A549 (cell line): ENCODE measurements at regions not wholly inside any gene's neighbourhood (a gene's known extent, or its start where the extent isn't known, plus 50 kb on each side); places are given as distances from the start of the nearest gene placed in this dataset.

Source experiments
- ATAC-seq, 2 experiments: fragments of 200-7000 bp in 1 of 2; fragments of >200 bp in 1 of 2; cut with Nextera tagmentation in 1 of 2; cut with Tn5 transposase in 1 of 2; 3 replicates each; pipeline versions ENCODE4 v1.8.0 to v1.9.1; 2018 to 2020; ENCODE audit warnings: mild to moderate bottlenecking in 1 of 2, moderate library complexity in 1 of 2
- CTCF ChIA-PET: fragments of 300-600 bp; sonication (Branson Sonifier 250); formaldehyde crosslinking; extraction: SDS; loops from one replicate; lab custom pipeline; 2021; ENCODE audit warnings: antibody characterized with exemption, inconsistent platforms; lab: Yijun Ruan, JAX
- POLR2A ChIA-PET: fragments of 350-600 bp; formaldehyde crosslinking; extraction: SDS; loops from one replicate; lab custom pipeline; 2021; ENCODE audit warnings: antibody characterized with exemption, inconsistent platforms; lab: Yijun Ruan, JAX
- DNase-seq, 2 experiments: peaks; one replicate each; pipeline versions ENCODE4 v3.0.0 to v3.0.0-alpha.2; 2011 to 2016; ENCODE audit warnings: low read depth in 1 of 2, low spot score in 1 of 2
- FAIRE-seq: peaks from 2 replicates; lab custom pipeline; 2011; peaks lifted over from hg19 to GRCh38; lab: Jason Lieb, UNC
- H3K27ac ChIP-seq, 2 experiments: fragments of >200 bp; sonication (Bioruptor Twin); formaldehyde crosslinking; 3 replicates each; pipeline ENCODE4 v1.5.1; 2016 to 2017
- H3K4me1 ChIP-seq: fragments of >200 bp; sonication (Bioruptor Twin); formaldehyde crosslinking; 3 replicates; pipeline ENCODE4 v1.6.1; 2016
- H3K4me2 ChIP-seq: fragments of >200 bp; sonication (Bioruptor Twin); formaldehyde crosslinking; 3 replicates; pipeline ENCODE4 v1.6.1; 2016
- H3K4me3 ChIP-seq: fragments of >200 bp; sonication (Bioruptor Twin); formaldehyde crosslinking; 3 replicates; pipeline ENCODE4 v1.5.1; 2016
- H3K9me3 ChIP-seq: fragments of >200 bp; sonication (Bioruptor Twin); formaldehyde crosslinking; 3 replicates; pipeline ENCODE4 v1.6.1; 2016
- BHLHE40 ChIP-seq: IDR thresholded peaks from 2 replicates; pipeline ENCODE4 v1.6.1; 2012; ENCODE audit warnings: low read depth, low read length, inconsistent platforms
- CBX2 ChIP-seq: fragments of 200-600 bp; sonication (generic); IDR thresholded peaks from 2 replicates; pipeline ENCODE4 v1.6.1; 2016; ENCODE audit warnings: low read depth, mild to moderate bottlenecking, borderline replicate concordance
- CHD2 ChIP-seq: fragments of 150-350 bp; IDR thresholded peaks from 2 replicates; pipeline ENCODE4 v1.6.1; 2014; ENCODE audit warnings: low read length; ENCODE audit not compliant: partially characterized antibody
- CHD4 ChIP-seq: fragments of 200-600 bp; sonication (generic); IDR thresholded peaks from 2 replicates; pipeline ENCODE4 v1.6.1; 2016; ENCODE audit warnings: antibody characterized with exemption, mild to moderate bottlenecking, borderline replicate concordance
- CTCF ChIP-seq: fragments of >200 bp; sonication (Bioruptor Twin); formaldehyde crosslinking; IDR thresholded peaks from 3 replicates; pipeline ENCODE4 v1.5.1; 2016
- EHMT2 ChIP-seq: fragments of 200-600 bp; sonication (generic); IDR thresholded peaks from 2 replicates; pipeline ENCODE4 v1.6.1; 2016; ENCODE audit warnings: antibody characterized with exemption, low read depth, mild to moderate bottlenecking, moderate library complexity
- ELK1 ChIP-seq: fragments of 150-350 bp; IDR thresholded peaks from 2 replicates; pipeline ENCODE4 v1.6.1; 2014; ENCODE audit warnings: low read depth, mild to moderate bottlenecking, low read length
- FOXS1 ChIP-seq: fragments of 250-450 bp; sonication (Bioruptor Pico); IDR thresholded peaks from 2 replicates; pipeline ENCODE4 v1.5.0; 2020; ENCODE audit warnings: mild to moderate bottlenecking, moderate library complexity
- HES2 ChIP-seq: fragments of >200 bp; sonication (Bioruptor Twin); formaldehyde crosslinking; IDR thresholded peaks from 2 replicates; pipeline ENCODE4 v1.6.1; 2016
- HMGXB4 ChIP-seq: fragments of 250-450 bp; sonication (Bioruptor Pico); IDR thresholded peaks from 2 replicates; pipeline ENCODE4 v1.5.0; 2021; ENCODE audit warnings: mild to moderate bottlenecking, moderate library complexity, borderline replicate concordance
- HOXA7 ChIP-seq: fragments of 250-450 bp; sonication (Bioruptor Pico); IDR thresholded peaks from 2 replicates; pipeline ENCODE4 v1.5.0; 2020; ENCODE audit warnings: mild to moderate bottlenecking, moderate library complexity
- HOXB13 ChIP-seq: fragments of 250-450 bp; sonication (Bioruptor Pico); IDR thresholded peaks from 2 replicates; pipeline ENCODE4 v1.5.0; 2020; ENCODE audit warnings: low read depth, mild to moderate bottlenecking, moderate library complexity
- HOXB5 ChIP-seq: fragments of 250-450 bp; sonication (Bioruptor Pico); IDR thresholded peaks from 2 replicates; pipeline ENCODE4 v1.5.0; 2020; ENCODE audit warnings: mild to moderate bottlenecking, moderate library complexity
- JUN ChIP-seq, 2 experiments: fragments of >200 bp; sonication (Bioruptor Twin); formaldehyde crosslinking; IDR thresholded peaks; 2 replicates in 1 of 2; 3 replicates in 1 of 2; pipeline ENCODE4 v1.6.1; 2016 to 2017
- MAX ChIP-seq: IDR thresholded peaks from 2 replicates; pipeline ENCODE4 v1.6.1; 2012
- POLR2A ChIP-seq: IDR thresholded peaks from 2 replicates; pipeline ENCODE4 v1.6.1; 2012; ENCODE audit warnings: mild to moderate bottlenecking, low read length
- RNF2 ChIP-seq: fragments of 200-600 bp; sonication (generic); IDR thresholded peaks from 2 replicates; pipeline ENCODE4 v1.6.1; 2016; ENCODE audit warnings: low read depth, mild to moderate bottlenecking, antibody characterized with exemption, moderate library complexity, borderline replicate concordance
- SMC3 ChIP-seq: fragments of >200 bp; sonication (Bioruptor Twin); formaldehyde crosslinking; IDR thresholded peaks from 3 replicates; pipeline ENCODE4 v1.6.1; 2018; ENCODE audit warnings: inconsistent platforms
- SREBF2 ChIP-seq: fragments of 450-650 bp; IDR thresholded peaks from 2 replicates; pipeline ENCODE4 v1.6.1; 2014; ENCODE audit warnings: mild to moderate bottlenecking, moderate library complexity
- TFCP2L1 ChIP-seq: fragments of 250-450 bp; sonication (Bioruptor Pico); IDR thresholded peaks from 2 replicates; pipeline ENCODE4 v1.5.0; 2021; ENCODE audit warnings: mild to moderate bottlenecking
- USF2 ChIP-seq: fragments of 450-650 bp; IDR thresholded peaks from 2 replicates; pipeline ENCODE4 v1.6.1; 2014; ENCODE audit warnings: antibody characterized with exemption
- WGBS: methylation state at CpG from one replicate; pipeline ENCODE4 v1.1.6; 2017; ENCODE audit errors: missing lambda C conversion rate; 5-methylcytosine and 5-hydroxymethylcytosine counted together

GRCh38 chr22:19641254-19641982 is 72.9 kb upstream of the SEPTIN5 start:
- FAIRE-seq (no peak), DNase-seq (peak; percentile 36 to 64), ATAC-seq (peak; percentile 90 to 96)
- H3K4me3 ChIP-seq, result peak overlapping the region; percentile 29
- H3K9me3 ChIP-seq, result peaks cover 7% of the 10 kb centered on the region
- POLR2A ChIA-PET, result no interaction called here
- peak overlapping the region; percentile 53 for H3K4me2 ChIP-seq
- peak overlapping the region; percentile 44 to 72; a peak in 4 of 6 replicates for H3K27ac ChIP-seq
- WGBS, result 24% methylated on average over 14 of the region's 25 CpGs
- no peaks in the 10 kb centered on the region for H3K4me1 ChIP-seq
- CTCF ChIA-PET, result interaction anchor here (3.3 kb wide), 1 partner anchor 12 kb away, joined by 23 read pairs; no protein-coding TSS in a partner anchor
- TF ChIP-seq CTCF (peak; percentile 24; the same call in 2 of the 3 replicates), MAX (0 out of 2 replicates have a peak, but pooled peaks have one; percentile 21), FOXS1 (CRISPR knock-in tag) (no peak)

GRCh38 chr22:19641983-19642451 is 72.3 kb upstream of the SEPTIN5 start:
- ATAC-seq (no peak), FAIRE-seq (no peak), DNase-seq (no peak)
- WGBS, result 79% methylated on average over 12 of the region's 18 CpGs
- POLR2A ChIA-PET, result no interaction called here
- Histone ChIP-seq H3K4me3 (peak overlapping the region; percentile 29; the same call in 2 of the 3 replicates), H3K27ac (peak overlapping the region; percentile 44 to 72; a peak in 4 of 6 replicates), H3K9me3 (peaks cover 13% of the 10 kb centered on the region), H3K4me1 (no peaks in the 10 kb centered on the region), H3K4me2 (peak overlapping the region; percentile 53)
- no peak for TF ChIP-seq CTCF
- no peak for TF ChIP-seq EHMT2
- no peak for TF ChIP-seq SREBF2
- no peak for TF ChIP-seq CBX2
- no peak for TF ChIP-seq TFCP2L1
- no peak for TF ChIP-seq CHD4
- TF ChIP-seq ELK1, result no peak
- TF ChIP-seq SMC3, result no peak
- no peak for TF ChIP-seq BHLHE40
- no peak for TF ChIP-seq CHD2
- TF ChIP-seq POLR2A, result no peak
- TF ChIP-seq HOXA7 (CRISPR knock-in tag), result no peak
- no peak for TF ChIP-seq RNF2
- TF ChIP-seq JUN (IDR thresholded peaks at IDR 0.05), result no peak
- no peak for TF ChIP-seq HOXB5 (CRISPR knock-in tag)
- TF ChIP-seq HMGXB4 (CRISPR knock-in tag), result no peak
- TF ChIP-seq HES2, result no peak
- no peak for TF ChIP-seq HOXB13 (CRISPR knock-in tag)
- no peak for TF ChIP-seq USF2
- CTCF ChIA-PET, result no interaction called here
